Stomach (tissue), 4 donors: ENCODE measurements at regions not wholly inside any gene's neighbourhood (a gene's known extent, or its start where the extent isn't known, plus 50 kb on each side); places are given as distances from the start of the nearest gene placed in this dataset.

Experiments
- EP300 ChIP-seq: sonication (generic); formaldehyde crosslinking; IDR thresholded peaks from one replicate; pipeline ENCODE4 v1.6.1; 2017; ENCODE audit warnings: antibody characterized with exemption
- POLR2A ChIP-seq, 4 donors: fragments of 450-650 bp; IDR thresholded peaks; one replicate each; pipeline ENCODE4 v1.6.1; 2016; ENCODE audit warnings: antibody characterized with exemption in 4 of 4, control low read depth in 2 of 4, mild to moderate bottlenecking in 1 of 4, moderate library complexity in 1 of 4
- POLR2AphosphoS5 ChIP-seq, 3 donors: sonication (generic); formaldehyde crosslinking; IDR thresholded peaks; one replicate each; pipeline ENCODE4 v1.6.1; 2016; ENCODE audit warnings: antibody characterized with exemption in 3 of 3
- TF ChIP-seq, protein P1 (sequence below), 7 experiments: fragments of 450-650 bp in 4 of 7; fragments of 200-600 bp in 3 of 7; sonication (generic) in 3 of 7; IDR thresholded peaks; one replicate each; pipeline ENCODE4 v1.5.1; 2016 to 2019; ENCODE audit warnings: antibody characterized with exemption in 7 of 7, control low read depth in 2 of 7, mild to moderate bottlenecking in 1 of 7

DNA sequence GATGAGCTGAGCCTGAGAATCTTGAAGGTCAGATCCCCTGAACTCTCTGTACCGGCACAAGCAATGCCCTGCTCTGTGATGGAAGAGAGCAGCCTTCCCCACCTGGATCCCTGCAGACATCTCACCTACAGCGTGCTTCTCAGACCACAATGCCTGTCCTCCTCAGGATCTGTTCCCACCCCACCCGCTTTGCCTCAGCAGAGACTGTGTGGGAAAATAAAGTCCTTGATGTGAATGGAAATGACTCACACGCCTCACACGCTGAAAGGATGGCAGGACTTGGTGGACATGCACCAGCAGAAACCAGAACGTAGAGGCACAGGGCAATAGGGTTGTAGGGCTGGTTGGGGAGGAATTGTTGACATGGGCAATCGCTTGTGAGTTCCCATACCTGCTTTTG is 117.9 kb upstream of the POU3F3 start:
- TF ChIP-seq POLR2AphosphoS5 (IDR thresholded peaks at IDR 0.05) (no peak), POLR2A (IDR thresholded peaks at IDR 0.05) (no peak), EP300 (no peak)
- TF ChIP-seq, protein P1, sequence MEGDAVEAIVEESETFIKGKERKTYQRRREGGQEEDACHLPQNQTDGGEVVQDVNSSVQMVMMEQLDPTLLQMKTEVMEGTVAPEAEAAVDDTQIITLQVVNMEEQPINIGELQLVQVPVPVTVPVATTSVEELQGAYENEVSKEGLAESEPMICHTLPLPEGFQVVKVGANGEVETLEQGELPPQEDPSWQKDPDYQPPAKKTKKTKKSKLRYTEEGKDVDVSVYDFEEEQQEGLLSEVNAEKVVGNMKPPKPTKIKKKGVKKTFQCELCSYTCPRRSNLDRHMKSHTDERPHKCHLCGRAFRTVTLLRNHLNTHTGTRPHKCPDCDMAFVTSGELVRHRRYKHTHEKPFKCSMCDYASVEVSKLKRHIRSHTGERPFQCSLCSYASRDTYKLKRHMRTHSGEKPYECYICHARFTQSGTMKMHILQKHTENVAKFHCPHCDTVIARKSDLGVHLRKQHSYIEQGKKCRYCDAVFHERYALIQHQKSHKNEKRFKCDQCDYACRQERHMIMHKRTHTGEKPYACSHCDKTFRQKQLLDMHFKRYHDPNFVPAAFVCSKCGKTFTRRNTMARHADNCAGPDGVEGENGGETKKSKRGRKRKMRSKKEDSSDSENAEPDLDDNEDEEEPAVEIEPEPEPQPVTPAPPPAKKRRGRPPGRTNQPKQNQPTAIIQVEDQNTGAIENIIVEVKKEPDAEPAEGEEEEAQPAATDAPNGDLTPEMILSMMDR (IDR thresholded peaks at IDR 0.05) = no peak
